ENCODE measurements at regions not wholly inside any gene's neighbourhood (a gene's known extent, or its start where the extent isn't known, plus 50 kb on each side); places are given as distances from the start of the nearest gene placed in this dataset.

- no peak for TF ChIP-seq ZBTB33 (IDR thresholded peaks at IDR 0.05; ENCODE audit: borderline replicate concordance, low read depth)
- TF ChIP-seq CTCF (IDR thresholded peaks at IDR 0.05): no peak
- TF ChIP-seq, protein P1, sequence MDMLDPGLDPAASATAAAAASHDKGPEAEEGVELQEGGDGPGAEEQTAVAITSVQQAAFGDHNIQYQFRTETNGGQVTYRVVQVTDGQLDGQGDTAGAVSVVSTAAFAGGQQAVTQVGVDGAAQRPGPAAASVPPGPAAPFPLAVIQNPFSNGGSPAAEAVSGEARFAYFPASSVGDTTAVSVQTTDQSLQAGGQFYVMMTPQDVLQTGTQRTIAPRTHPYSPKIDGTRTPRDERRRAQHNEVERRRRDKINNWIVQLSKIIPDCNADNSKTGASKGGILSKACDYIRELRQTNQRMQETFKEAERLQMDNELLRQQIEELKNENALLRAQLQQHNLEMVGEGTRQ (IDR thresholded peaks at IDR 0.05; ENCODE audit: borderline replicate concordance, low read depth, low read length): no peak
- no peak for TF ChIP-seq MEF2A (IDR thresholded peaks at IDR 0.05; ENCODE audit: borderline replicate concordance, low read depth)
- no peak for TF ChIP-seq POLR2AphosphoS5 (IDR thresholded peaks at IDR 0.05; ENCODE audit: low read depth, low read length)
- no peak for TF ChIP-seq RFX5 (IDR thresholded peaks at IDR 0.05; ENCODE audit: low read length)
- no peak for TF ChIP-seq EZH2phosphoT487 (IDR thresholded peaks at IDR 0.05; ENCODE audit: borderline replicate concordance, low read depth)
- TF ChIP-seq, protein P2, sequence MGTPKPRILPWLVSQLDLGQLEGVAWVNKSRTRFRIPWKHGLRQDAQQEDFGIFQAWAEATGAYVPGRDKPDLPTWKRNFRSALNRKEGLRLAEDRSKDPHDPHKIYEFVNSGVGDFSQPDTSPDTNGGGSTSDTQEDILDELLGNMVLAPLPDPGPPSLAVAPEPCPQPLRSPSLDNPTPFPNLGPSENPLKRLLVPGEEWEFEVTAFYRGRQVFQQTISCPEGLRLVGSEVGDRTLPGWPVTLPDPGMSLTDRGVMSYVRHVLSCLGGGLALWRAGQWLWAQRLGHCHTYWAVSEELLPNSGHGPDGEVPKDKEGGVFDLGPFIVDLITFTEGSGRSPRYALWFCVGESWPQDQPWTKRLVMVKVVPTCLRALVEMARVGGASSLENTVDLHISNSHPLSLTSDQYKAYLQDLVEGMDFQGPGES (IDR thresholded peaks at IDR 0.05; ENCODE audit: low read depth, low read length): no peak
- TF ChIP-seq MAX (IDR thresholded peaks at IDR 0.05; ENCODE audit: low read depth): no peak
- TF ChIP-seq REST (IDR thresholded peaks at IDR 0.05; ENCODE audit: low read depth, low read length): no peak
- no peak for TF ChIP-seq MXI1 (IDR thresholded peaks at IDR 0.05; ENCODE audit: low read depth, low read length)
Measured at GRCh38 chr2:15018814-15019213, 386.3 kb downstream of the LRATD1 start.

Measured in SK-N-SH (cell line).